Upper lobe of left lung (tissue), 6 donors: ENCODE measurements at regions not wholly inside any gene's neighbourhood (a gene's known extent, or its start where the extent isn't known, plus 50 kb on each side); places are given as distances from the start of the nearest gene placed in this dataset.

Experiments used
- ATAC-seq, 2 donors: fragments of 200-7000 bp; cut with Tn5 transposase; one replicate each; pipeline ENCODE4 v1.9.1; 2022; ENCODE audit warnings: mild to moderate bottlenecking in 2 of 2, moderate library complexity in 2 of 2; ENCODE audit not compliant: low FRiP score in 2 of 2
- DNase-seq, 2 donors: peaks; one replicate each; pipeline ENCODE4 v3.0.0-alpha.2; 2019 to 2020
- H3K27ac ChIP-seq, 4 donors: fragments of 200-600 bp; sonication (generic); one replicate each; pipeline ENCODE4 v1.5.1; 2016 to 2019
- H3K27me3 ChIP-seq, 4 donors: fragments of 200-600 bp; sonication (generic); one replicate each; pipeline ENCODE4 v1.5.1; 2017 to 2019
- H3K36me3 ChIP-seq, 4 donors: fragments of 200-600 bp; sonication (generic); one replicate each; pipeline ENCODE4 v1.5.1; 2016 to 2019
- H3K4me1 ChIP-seq, 4 donors: fragments of 200-600 bp; sonication (generic); one replicate each; pipeline ENCODE4 v1.5.1; 2018 to 2019
- H3K4me3 ChIP-seq, 4 donors: fragments of 200-600 bp; sonication (generic); one replicate each; pipeline ENCODE4 v1.5.1; 2017 to 2019; ENCODE audit warnings: mild to moderate bottlenecking in 2 of 4, moderate library complexity in 1 of 4
- H3K9me3 ChIP-seq, 4 donors: fragments of 200-600 bp; sonication (generic); one replicate each; pipeline ENCODE4 v1.5.1; 2018 to 2019
- EP300 ChIP-seq, 4 donors: sonication (generic); formaldehyde crosslinking; IDR thresholded peaks; one replicate each; pipeline ENCODE4 v1.5.1; 2017; ENCODE audit warnings: antibody characterized with exemption in 4 of 4, control low read depth in 2 of 4
- POLR2A ChIP-seq, 4 donors: fragments of 450-650 bp; IDR thresholded peaks; one replicate each; pipeline ENCODE4 v1.5.1; 2016 to 2017; ENCODE audit warnings: antibody characterized with exemption in 4 of 4, mild to moderate bottlenecking in 2 of 4
- POLR2AphosphoS5 ChIP-seq, 2 donors: sonication (generic); formaldehyde crosslinking; IDR thresholded peaks; one replicate each; pipeline ENCODE4 v1.5.1; 2017; ENCODE audit warnings: antibody characterized with exemption in 2 of 2
- WGBS, 2 donors: methylation state at CpG; one replicate each; pipeline ENCODE4 v1.1.5; 2017 to 2018; 5-methylcytosine and 5-hydroxymethylcytosine counted together
- TF ChIP-seq, protein P1 (sequence below), 6 experiments: fragments of 450-650 bp in 4 of 6; fragments of 200-600 bp in 2 of 6; sonication (generic) in 2 of 6; IDR thresholded peaks; one replicate each; pipeline ENCODE4 v1.5.1; 2016 to 2019; ENCODE audit warnings: antibody characterized with exemption in 6 of 6
- donor health status: DM: no; HTN: no; CAD: no; lungs with moderate emphysema.
- donor health status: DM: no; HTN: yes; CAD: no; lungs with severe emphysema.

GRCh38 chr2:238667008-238667407, 180.9 kb upstream of the TWIST2 start:
- H3K27me3 ChIP-seq = no peaks in the 10 kb centered on the region
- no peaks in the 10 kb centered on the region for H3K4me1 ChIP-seq
- no peak for DNase-seq
- H3K4me3 ChIP-seq = no peak overlapping the region
- no peak overlapping the region for H3K27ac ChIP-seq
- peak in 1 of 2 donors; percentile 51 for ATAC-seq
- H3K9me3 ChIP-seq = peaks cover 0 to 6% (median 0%) of the 10 kb centered on the region in 4 donors
- TF ChIP-seq, protein P1, sequence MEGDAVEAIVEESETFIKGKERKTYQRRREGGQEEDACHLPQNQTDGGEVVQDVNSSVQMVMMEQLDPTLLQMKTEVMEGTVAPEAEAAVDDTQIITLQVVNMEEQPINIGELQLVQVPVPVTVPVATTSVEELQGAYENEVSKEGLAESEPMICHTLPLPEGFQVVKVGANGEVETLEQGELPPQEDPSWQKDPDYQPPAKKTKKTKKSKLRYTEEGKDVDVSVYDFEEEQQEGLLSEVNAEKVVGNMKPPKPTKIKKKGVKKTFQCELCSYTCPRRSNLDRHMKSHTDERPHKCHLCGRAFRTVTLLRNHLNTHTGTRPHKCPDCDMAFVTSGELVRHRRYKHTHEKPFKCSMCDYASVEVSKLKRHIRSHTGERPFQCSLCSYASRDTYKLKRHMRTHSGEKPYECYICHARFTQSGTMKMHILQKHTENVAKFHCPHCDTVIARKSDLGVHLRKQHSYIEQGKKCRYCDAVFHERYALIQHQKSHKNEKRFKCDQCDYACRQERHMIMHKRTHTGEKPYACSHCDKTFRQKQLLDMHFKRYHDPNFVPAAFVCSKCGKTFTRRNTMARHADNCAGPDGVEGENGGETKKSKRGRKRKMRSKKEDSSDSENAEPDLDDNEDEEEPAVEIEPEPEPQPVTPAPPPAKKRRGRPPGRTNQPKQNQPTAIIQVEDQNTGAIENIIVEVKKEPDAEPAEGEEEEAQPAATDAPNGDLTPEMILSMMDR (IDR thresholded peaks at IDR 0.05) = no peak
- no peak for TF ChIP-seq EP300 (IDR thresholded peaks at IDR 0.05)
- no peak for TF ChIP-seq POLR2AphosphoS5 (IDR thresholded peaks at IDR 0.05)
- no peak for TF ChIP-seq POLR2A (IDR thresholded peaks at IDR 0.05)
- WGBS, 2 donors = 68 to 75% methylated on average over 6 of the region's 6 CpGs
- H3K36me3 ChIP-seq = no peaks in the 10 kb centered on the region

GRCh38 chr2:238667639-238668038, 180.2 kb upstream of the TWIST2 start:
- no peaks in the 10 kb centered on the region for H3K4me1 ChIP-seq
- TF ChIP-seq EP300 (IDR thresholded peaks at IDR 0.05) = no peak
- no peak overlapping the region for H3K4me3 ChIP-seq
- no peak overlapping the region for H3K27ac ChIP-seq
- ATAC-seq = no peak
- no peaks in the 10 kb centered on the region for H3K36me3 ChIP-seq
- no peak for DNase-seq
- WGBS, 2 donors = 54 to 66% methylated on average over 2 of the region's 2 CpGs
- no peaks in the 10 kb centered on the region for H3K27me3 ChIP-seq
- H3K9me3 ChIP-seq = peaks cover 0 to 6% (median 0%) of the 10 kb centered on the region in 4 donors

GRCh38 chr2:238668426-238668825, 179.5 kb upstream of the TWIST2 start:
- no peak for ATAC-seq
- Histone ChIP-seq H3K36me3 (no peaks in the 10 kb centered on the region), H3K27me3 (no peaks in the 10 kb centered on the region), H3K4me3 (no peak overlapping the region), H3K4me1 (no peaks in the 10 kb centered on the region), H3K27ac (no peak overlapping the region), H3K9me3 (peaks cover 0 to 6% (median 0%) of the 10 kb centered on the region in 4 donors)
- DNase-seq = no peak
- TF ChIP-seq POLR2AphosphoS5 (IDR thresholded peaks at IDR 0.05) (no peak), EP300 (IDR thresholded peaks at IDR 0.05) (no peak), POLR2A (IDR thresholded peaks at IDR 0.05) (no peak)
- TF ChIP-seq, protein P1 (IDR thresholded peaks at IDR 0.05) = no peak
- 56% methylated on average over 1 of the region's 1 CpG; no CpG with 5 or more reads in 1 of the 2 donors for WGBS, 2 donors

GRCh38 chr2:238669046-238669445, 178.8 kb upstream of the TWIST2 start:
- H3K27me3 ChIP-seq = no peaks in the 10 kb centered on the region
- ATAC-seq (no peak), DNase-seq (no peak)
- H3K9me3 ChIP-seq = peaks cover 0 to 6% (median 0%) of the 10 kb centered on the region in 4 donors
- no peaks in the 10 kb centered on the region for H3K4me1 ChIP-seq
- no peak overlapping the region for H3K27ac ChIP-seq
- WGBS, 2 donors = 93 to 100% methylated on average over 1 of the region's 1 CpG
- no peaks in the 10 kb centered on the region for H3K36me3 ChIP-seq
- TF ChIP-seq, protein P1 (IDR thresholded peaks at IDR 0.05) = no peak
- no peak for TF ChIP-seq EP300 (IDR thresholded peaks at IDR 0.05)
- no peak for TF ChIP-seq POLR2AphosphoS5 (IDR thresholded peaks at IDR 0.05)
- TF ChIP-seq POLR2A (IDR thresholded peaks at IDR 0.05) = no peak
- H3K4me3 ChIP-seq = no peak overlapping the region

- TF ChIP-seq EP300 (IDR thresholded peaks at IDR 0.05) = no peak
- H3K27me3 ChIP-seq = no peaks in the 10 kb centered on the region
- peaks cover 0 to 3% (median 0%) of the 10 kb centered on the region in 4 donors for H3K9me3 ChIP-seq
- no peaks in the 10 kb centered on the region for H3K36me3 ChIP-seq
- ATAC-seq (no peak), DNase-seq (no peak)
- H3K4me3 ChIP-seq = no peak overlapping the region
- H3K27ac ChIP-seq = no peak overlapping the region
- no peaks in the 10 kb centered on the region for H3K4me1 ChIP-seq
Measured at GRCh38 chr2:238669581-238670080, 178.3 kb upstream of the TWIST2 start.

DNA sequence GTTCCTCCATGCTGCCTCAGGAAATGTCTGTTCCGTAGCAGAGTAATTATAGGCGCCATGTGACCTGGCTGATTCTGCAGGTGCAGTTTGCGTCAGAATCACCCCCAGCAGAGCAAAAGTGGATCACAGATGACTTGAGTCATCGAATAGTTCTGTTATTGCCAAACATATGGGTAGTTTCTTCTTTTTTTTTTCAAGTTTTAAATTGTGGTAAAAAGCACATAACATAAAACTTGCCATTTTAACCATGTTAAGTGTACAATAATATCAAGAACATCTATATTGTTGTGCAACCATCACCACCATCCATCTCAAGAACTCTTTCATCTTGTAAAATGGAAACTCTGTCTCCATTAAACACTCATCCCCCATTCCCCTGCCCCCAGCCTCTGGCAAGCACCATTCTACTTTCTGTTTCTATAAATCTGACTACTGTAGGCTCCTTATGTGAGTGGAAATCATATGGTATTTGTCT, 177.7 kb upstream of the TWIST2 start:
- 48 to 60% methylated on average over 4 of the region's 4 CpGs for WGBS, 2 donors
- DNase-seq = no peak
- no peaks in the 10 kb centered on the region for H3K36me3 ChIP-seq
- H3K4me1 ChIP-seq = no peaks in the 10 kb centered on the region
- no peak overlapping the region for H3K27ac ChIP-seq
- no peaks in the 10 kb centered on the region for H3K9me3 ChIP-seq
- TF ChIP-seq EP300 (IDR thresholded peaks at IDR 0.05) (no peak), POLR2A (IDR thresholded peaks at IDR 0.05) (no peak), POLR2AphosphoS5 (IDR thresholded peaks at IDR 0.05) (no peak)
- TF ChIP-seq, protein P1 (IDR thresholded peaks at IDR 0.05) = no peak
- no peak for ATAC-seq
- no peaks in the 10 kb centered on the region for H3K27me3 ChIP-seq
- no peak overlapping the region for H3K4me3 ChIP-seq
